Brain pericyte (primary cell): ENCODE measurements at regions not wholly inside any gene's neighbourhood (a gene's known extent, or its start where the extent isn't known, plus 50 kb on each side); places are given as distances from the start of the nearest gene placed in this dataset.
A peak's percentile ranks its signal among the peaks of the same experiment; 100 is the strongest.

Source experiments
- DNase-seq: peaks from one replicate; pipeline ENCODE4 v3.0.0-alpha.2; 2012; ENCODE audit warnings: low read depth, low spot score

- no peak for DNase-seq
Observed at GRCh38 chr6:91141346-91141745, 554.5 kb upstream of the MAP3K7 start.

GRCh38 chr6:91140449-91140848 lies 553.6 kb upstream of the MAP3K7 start:
- no peak for DNase-seq

GRCh38 chr6:91137286-91137685 lies 550.4 kb upstream of the MAP3K7 start:
- DNase-seq = no peak

GRCh38 chr6:91135406-91136103 lies 548.7 kb upstream of the MAP3K7 start:
- DNase-seq = no peak

GRCh38 chr6:91132461-91132860 lies 545.6 kb upstream of the MAP3K7 start:
- DNase-seq = no peak

GRCh38 chr6:91130126-91130525 lies 543.3 kb upstream of the MAP3K7 start:
- DNase-seq = no peak

GRCh38 chr6:91127752-91128151 lies 540.9 kb upstream of the MAP3K7 start:
- no peak for DNase-seq

- DNase-seq = no peak
Observed at GRCh38 chr6:91126876-91127275, 540.0 kb upstream of the MAP3K7 start.

- DNase-seq = no peak
Observed at GRCh38 chr6:91117550-91117949, 530.7 kb upstream of the MAP3K7 start.

- DNase-seq = no peak
Observed at GRCh38 chr6:91114123-91114708, 527.3 kb upstream of the MAP3K7 start.

GRCh38 chr6:91106083-91106482 lies 519.2 kb upstream of the MAP3K7 start:
- DNase-seq = no peak

- no peak for DNase-seq
Observed at GRCh38 chr6:91105532-91105931, 518.7 kb upstream of the MAP3K7 start.

- no peak for DNase-seq
Observed at GRCh38 chr6:91099479-91099878, 512.6 kb upstream of the MAP3K7 start.

GRCh38 chr6:91098006-91098405 lies 511.1 kb upstream of the MAP3K7 start:
- no peak for DNase-seq

- DNase-seq = peak; percentile 60
Observed at GRCh38 chr6:91097364-91097763, 510.5 kb upstream of the MAP3K7 start.

- no peak for DNase-seq
Observed at GRCh38 chr6:91094806-91095475, 508.1 kb upstream of the MAP3K7 start.

- DNase-seq = no peak
Observed at GRCh38 chr6:91094341-91094740, 507.5 kb upstream of the MAP3K7 start.

GRCh38 chr6:91088976-91089375 lies 502.1 kb upstream of the MAP3K7 start:
- DNase-seq = no peak

- no peak for DNase-seq
Observed at GRCh38 chr6:91088515-91088914, 501.6 kb upstream of the MAP3K7 start.

GRCh38 chr6:91087908-91088307 lies 501.0 kb upstream of the MAP3K7 start:
- DNase-seq = no peak

- no peak for DNase-seq
Observed at GRCh38 chr6:91083211-91083610, 496.3 kb upstream of the MAP3K7 start.

GRCh38 chr6:91082311-91082832 lies 495.5 kb upstream of the MAP3K7 start:
- peak; percentile 40 for DNase-seq
